HG03342 (cell line): ENCODE measurements at regions not wholly inside any gene's neighbourhood (a gene's known extent, or its start where the extent isn't known, plus 50 kb on each side); places are given as distances from the start of the nearest gene placed in this dataset.
A peak's percentile ranks its signal among the peaks of the same experiment; 100 is the strongest.
"Not testable (repeated sequence)": the region's sequence is repeated elsewhere in the genome, so short reads cannot be mapped to it uniquely, and the experiment has no call there.

Experiments used
- ATAC-seq: cut with Tn5 transposase; IDR thresholded peaks from one replicate; pipeline ENCODE4 v1.9.1; 2021; ENCODE audit warnings: mild to moderate bottlenecking, moderate library complexity; ENCODE audit not compliant: unreplicated experiment

GRCh38 chr1:206256935-206257334 lies 53.6 kb downstream of the SRGAP2 start:
- peak; percentile 86 for ATAC-seq

GRCh38 chr1:206261473-206261872 lies 58.1 kb downstream of the SRGAP2 start:
- not testable (repeated sequence) for ATAC-seq

- not testable (repeated sequence) for ATAC-seq
Observed at GRCh38 chr1:206262424-206262823, 59.1 kb downstream of the SRGAP2 start.

- ATAC-seq = not testable (repeated sequence)
Observed at GRCh38 chr1:206264916-206265315, 61.6 kb downstream of the SRGAP2 start.

DNA sequence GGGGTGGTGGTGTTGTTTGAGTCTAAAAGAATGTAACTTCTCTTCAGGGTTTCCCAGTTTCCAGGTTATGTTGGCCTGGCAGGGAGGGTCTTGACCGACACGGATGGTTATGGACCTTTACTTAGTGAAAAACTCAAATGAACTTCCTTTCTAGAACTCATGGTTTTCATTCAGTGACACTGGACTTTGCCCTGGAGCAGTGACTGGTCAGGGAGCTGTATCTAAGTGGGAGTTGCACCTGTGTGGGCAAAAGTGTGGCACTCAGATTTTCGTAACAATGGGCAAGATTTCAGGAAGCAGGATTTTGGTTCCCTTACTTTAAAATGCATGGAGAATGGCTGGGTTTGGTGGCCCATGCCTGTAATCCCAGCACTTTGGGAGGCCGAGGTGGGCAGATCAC lies 67.8 kb downstream of the SRGAP2 start:
- ATAC-seq = not testable (repeated sequence)

DNA sequence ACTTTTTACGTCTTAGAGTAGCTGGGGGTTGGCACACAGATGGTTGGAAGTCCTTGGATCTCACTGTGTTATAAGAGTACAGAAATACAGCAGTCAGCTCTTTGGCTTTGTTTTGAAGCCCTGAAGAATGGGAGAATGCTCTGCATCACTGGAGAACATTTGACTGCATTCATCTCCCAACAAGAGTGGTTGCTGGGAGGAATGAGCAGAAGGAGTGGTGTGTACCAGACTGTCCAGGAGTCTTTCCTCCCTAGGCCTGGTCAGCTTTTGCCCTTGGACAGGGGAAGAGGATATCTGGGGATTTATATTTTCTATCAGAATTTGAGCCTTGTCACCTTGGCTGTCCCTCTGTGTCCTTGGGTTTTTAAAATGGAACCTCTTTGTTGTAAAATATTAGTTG lies 69.8 kb downstream of the SRGAP2 start:
- not testable (repeated sequence) for ATAC-seq

- ATAC-seq = not testable (repeated sequence)
Observed at GRCh38 chr1:206276143-206276542, 72.8 kb downstream of the SRGAP2 start.

DNA sequence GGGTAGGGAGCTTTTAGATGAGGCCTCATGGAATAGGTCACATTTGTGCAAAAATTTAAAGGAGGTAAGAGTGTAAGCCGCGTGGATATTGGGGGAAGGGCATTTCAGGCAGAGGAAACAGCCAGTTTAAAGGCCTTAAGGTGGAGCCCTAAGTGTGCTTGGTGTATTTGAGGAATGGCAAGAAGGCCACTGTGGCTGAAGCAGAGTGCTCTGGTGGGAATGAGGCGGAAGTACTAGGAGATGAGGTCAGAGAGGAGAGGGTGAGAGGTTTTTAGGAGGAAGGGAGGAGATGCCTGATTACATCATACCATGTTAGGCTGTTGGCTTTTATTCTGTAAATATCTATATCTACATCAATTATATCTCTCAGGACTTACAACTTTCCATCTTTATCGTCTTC lies 75.3 kb downstream of the SRGAP2 start:
- ATAC-seq = not testable (repeated sequence)

DNA sequence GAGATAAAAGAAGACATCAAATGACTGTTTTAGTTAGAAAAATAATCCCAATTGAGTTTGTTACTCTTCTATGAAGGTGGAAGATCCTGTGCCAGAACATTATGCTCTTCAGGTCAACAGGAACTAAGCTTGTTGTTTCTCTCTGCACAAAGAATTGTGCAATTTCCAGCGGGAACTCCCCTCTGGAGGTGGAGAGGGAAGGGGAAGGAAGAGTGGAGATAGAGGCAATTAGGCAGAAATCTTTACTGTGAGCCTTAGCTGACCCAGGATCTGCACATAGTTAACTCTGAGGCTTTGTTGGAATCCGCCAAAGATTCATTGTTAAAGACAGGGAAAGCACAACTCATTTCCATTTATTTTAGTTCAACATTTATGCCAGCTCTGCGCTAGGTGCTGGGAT lies 77.3 kb downstream of the SRGAP2 start:
- not testable (repeated sequence) for ATAC-seq

GRCh38 chr1:206281912-206282654 lies 78.7 kb downstream of the SRGAP2 start:
- ATAC-seq = peak; percentile 76

- ATAC-seq = not testable (repeated sequence)
Observed at GRCh38 chr1:206285024-206285960, 82.0 kb downstream of the SRGAP2 start.

DNA sequence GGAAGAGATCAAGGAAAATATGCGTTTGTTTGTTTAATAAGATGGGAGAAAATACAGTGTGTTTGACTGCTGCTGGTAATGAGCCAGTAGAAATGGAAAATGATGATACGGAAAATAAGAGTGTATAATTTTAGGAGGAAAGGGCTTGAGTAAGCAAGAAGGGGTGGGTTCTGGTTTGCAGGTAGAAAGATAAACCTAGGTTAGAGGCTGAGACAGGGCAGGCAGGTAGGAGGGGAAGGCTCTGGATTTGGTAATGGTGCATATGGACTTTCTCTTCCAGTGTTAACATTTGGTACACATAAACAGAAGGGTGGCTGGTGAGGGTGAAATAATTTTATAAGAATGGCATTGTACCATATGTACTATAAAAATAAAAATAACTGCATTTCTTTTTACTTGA lies 84.4 kb downstream of the SRGAP2 start:
- not testable (repeated sequence) for ATAC-seq

GRCh38 chr1:206288453-206288852 lies 85.1 kb downstream of the SRGAP2 start:
- not testable (repeated sequence) for ATAC-seq

DNA sequence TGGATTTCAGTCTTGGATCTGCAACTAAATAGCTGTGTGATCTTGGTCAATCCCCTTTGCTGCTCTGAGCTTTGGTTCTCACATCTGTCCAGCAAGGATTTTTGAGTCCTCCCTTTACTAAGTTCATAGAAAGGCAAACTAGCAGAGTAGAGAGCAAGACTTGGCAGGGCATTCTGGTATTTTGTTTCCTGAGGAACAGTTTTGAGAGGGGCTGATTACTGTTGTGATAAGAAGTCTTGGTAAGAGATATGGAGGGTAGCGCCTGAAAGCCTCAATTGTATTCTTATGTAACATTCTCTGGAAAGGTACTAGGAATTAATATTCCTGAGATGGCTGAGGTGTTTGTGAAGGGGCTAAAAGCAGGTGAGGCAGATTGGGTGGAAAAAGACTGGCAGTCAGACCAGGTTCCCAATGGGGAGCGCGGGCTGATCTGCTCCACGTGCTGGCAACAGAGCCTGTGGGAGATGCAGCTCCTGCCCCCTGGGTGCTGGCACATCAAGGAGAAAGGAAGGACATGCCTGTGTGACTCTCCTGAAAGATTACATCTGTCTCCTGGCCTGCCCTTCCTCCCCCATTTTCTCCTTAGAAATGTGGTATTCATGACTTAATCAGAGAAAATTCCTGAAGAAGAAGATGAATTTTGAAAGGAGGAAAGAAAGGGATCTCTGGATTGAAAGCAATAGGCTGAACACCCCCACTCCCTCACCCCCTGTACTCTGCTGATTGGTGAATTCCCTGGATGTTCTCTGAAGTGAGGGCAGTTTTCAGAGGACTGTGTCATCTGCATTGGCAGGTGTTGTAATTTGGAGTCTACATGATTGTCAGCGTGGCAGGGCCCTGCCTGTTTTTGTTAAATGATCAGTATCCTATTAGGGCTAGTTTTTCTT lies 94.0 kb downstream of the SRGAP2 start:
- ATAC-seq = not testable (repeated sequence)

GRCh38 chr1:206298032-206298392 lies 94.7 kb downstream of the SRGAP2 start:
- ATAC-seq = not testable (repeated sequence)

DNA sequence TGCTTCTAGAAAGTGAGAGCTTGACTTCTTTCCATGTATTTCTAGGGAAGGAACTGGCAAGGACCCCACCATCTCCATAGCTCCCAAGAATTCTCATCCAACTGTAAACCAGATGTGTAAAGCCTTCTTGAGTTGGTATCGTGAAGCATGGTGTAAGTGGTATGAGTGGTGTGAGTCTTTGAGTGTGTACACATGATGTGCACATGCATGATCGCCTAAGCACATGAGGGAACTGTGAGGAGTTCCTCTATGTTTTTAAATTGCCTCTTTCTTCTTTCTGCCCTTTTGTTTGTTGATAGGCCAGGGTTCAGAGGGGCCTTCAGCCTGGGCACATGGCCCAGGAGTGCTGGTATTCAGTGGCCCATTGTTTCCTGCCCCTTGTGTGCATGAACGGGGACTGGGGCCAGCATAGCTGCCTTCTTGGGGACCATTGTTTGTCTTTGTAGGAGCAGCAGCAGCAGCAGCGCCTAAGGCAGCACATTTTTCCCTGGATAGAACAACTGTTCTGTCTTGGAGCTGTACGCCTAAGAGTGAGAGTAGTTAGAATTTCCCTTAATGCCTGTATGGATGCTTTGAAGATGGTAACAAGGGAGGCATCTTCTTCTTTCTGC lies 95.9 kb downstream of the SRGAP2 start:
- not testable (repeated sequence) for ATAC-seq

- not testable (repeated sequence) for ATAC-seq
Observed at GRCh38 chr1:206299942-206300341, 96.6 kb downstream of the SRGAP2 start.

DNA sequence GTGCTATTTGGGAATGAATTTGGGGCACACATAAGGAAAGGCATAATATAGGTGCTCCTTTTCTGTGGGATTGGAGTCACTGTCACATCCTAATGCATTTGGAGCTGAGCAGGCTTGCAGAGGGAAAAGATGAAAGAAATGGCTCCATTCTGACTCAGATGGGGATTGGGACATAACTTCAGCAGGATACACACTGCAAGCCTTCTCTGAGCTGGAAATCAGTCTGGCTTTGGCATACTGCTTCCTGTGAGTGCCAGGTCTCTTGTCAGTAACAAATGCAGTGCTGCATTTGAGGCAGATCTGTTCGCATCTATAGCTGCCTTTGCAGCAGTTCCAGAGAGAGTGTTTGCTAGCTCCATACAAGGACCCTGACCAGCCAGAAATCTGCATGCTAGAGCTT lies 98.7 kb downstream of the SRGAP2 start:
- not testable (repeated sequence) for ATAC-seq

DNA sequence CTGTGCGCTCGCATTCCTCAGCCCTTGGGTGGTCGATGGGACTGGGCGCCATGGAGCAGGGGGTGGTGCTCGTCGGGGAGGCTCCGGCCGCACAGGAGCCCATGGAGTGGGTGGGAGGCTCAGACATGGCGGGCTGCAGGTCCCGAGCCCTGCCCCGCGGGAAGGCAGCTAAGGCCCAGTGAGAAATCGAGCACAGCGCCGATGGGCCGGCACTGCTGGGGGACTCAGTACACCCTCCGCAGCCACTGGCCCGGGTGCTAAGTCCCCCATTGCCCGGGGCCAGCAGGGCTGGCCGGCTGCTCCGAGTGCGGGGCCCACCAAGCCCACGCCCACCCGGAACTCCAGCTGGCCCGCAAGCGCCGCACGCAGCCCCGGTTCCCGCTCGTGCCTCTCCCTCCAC lies 104.1 kb downstream of the SRGAP2 start:
- ATAC-seq = not testable (repeated sequence)

DNA sequence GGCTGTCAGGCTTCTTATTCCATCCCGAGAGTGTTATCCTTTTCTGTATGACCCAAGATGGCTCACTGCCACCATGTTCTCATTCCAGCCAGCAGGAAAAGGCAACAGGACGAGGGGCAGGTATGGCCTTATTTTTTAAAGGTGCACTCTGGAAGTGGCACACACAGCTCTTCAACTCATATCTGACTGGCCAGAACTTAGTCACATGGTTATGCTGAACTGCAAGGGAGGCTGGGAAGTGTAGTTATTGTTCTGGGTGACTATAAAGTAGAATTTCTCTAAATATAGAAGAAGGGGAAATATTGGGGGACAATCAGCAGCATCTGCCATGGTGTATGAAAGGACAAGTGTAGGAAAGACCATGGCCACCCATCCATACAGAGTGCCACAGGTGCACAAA lies 107.6 kb downstream of the SRGAP2 start:
- ATAC-seq = not testable (repeated sequence)
